Loucy (cell line): ENCODE measurements at regions not wholly inside any gene's neighbourhood (a gene's known extent, or its start where the extent isn't known, plus 50 kb on each side); places are given as distances from the start of the nearest gene placed in this dataset.

ENCODE experiments used
- H2AFZ ChIP-seq: fragments of 200-600 bp; sonication (generic); 2 replicates; pipeline ENCODE4 v1.6.0; 2016; ENCODE audit warnings: antibody characterized with exemption, mild to moderate bottlenecking, low read length, moderate library complexity
- H3F3A ChIP-seq: fragments of 200-600 bp; 2 replicates; pipeline ENCODE4 v1.6.0; 2016; ENCODE audit warnings: antibody characterized with exemption, low read depth, mild to moderate bottlenecking
- H3K27me3 ChIP-seq: fragments of 200-600 bp; sonication (generic); 2 replicates; pipeline ENCODE4 v1.6.1; 2014; ENCODE audit warnings: low read length, mild to moderate bottlenecking; ENCODE audit not compliant: insufficient read depth, poor library complexity, severe bottlenecking
- H3K36me3 ChIP-seq: fragments of 200-600 bp; sonication (generic); 2 replicates; pipeline ENCODE4 v1.6.1; 2016; ENCODE audit warnings: low read length; ENCODE audit not compliant: insufficient read depth
- H3K4me1 ChIP-seq: fragments of 200-600 bp; sonication (generic); 2 replicates; pipeline ENCODE4 v1.5.1; 2014; ENCODE audit warnings: low read length, mild to moderate bottlenecking; ENCODE audit not compliant: insufficient read depth, poor library complexity, severe bottlenecking
- H3K4me2 ChIP-seq: fragments of 200-600 bp; sonication (generic); 2 replicates; pipeline ENCODE4 v1.6.0; 2014; ENCODE audit warnings: antibody characterized with exemption, low read length, low read depth, mild to moderate bottlenecking; ENCODE audit not compliant: poor library complexity, severe bottlenecking
- H3K4me3 ChIP-seq: fragments of 200-600 bp; sonication (generic); 2 replicates; pipeline ENCODE4 v1.5.1; 2014; ENCODE audit warnings: low read length, mild to moderate bottlenecking, mixed read lengths; ENCODE audit not compliant: poor library complexity, severe bottlenecking
- H3K79me2 ChIP-seq: fragments of 200-600 bp; sonication (generic); 2 replicates; pipeline ENCODE4 v1.6.1; 2014; ENCODE audit warnings: low read length; ENCODE audit not compliant: insufficient read depth
- H3K9ac ChIP-seq: fragments of 200-600 bp; sonication (generic); 2 replicates; pipeline ENCODE4 v1.6.0; 2014; ENCODE audit warnings: mild to moderate bottlenecking, low read depth, low read length, moderate library complexity; ENCODE audit not compliant: poor library complexity, severe bottlenecking
- H3K9me2 ChIP-seq: fragments of 200-600 bp; sonication (generic); replicated peaks from 2 replicates; pipeline ENCODE4 v1.6.1; 2016; ENCODE audit warnings: low read depth, low read length, mixed read lengths
- H3K9me3 ChIP-seq: fragments of 200-600 bp; sonication (generic); 2 replicates; pipeline ENCODE4 v1.6.1; 2014; ENCODE audit warnings: mild to moderate bottlenecking, antibody characterized with exemption, low read length, low read depth; ENCODE audit not compliant: insufficient read depth
- H4K20me1 ChIP-seq: fragments of 200-600 bp; sonication (generic); 2 replicates; pipeline ENCODE4 v1.6.0; 2014; ENCODE audit warnings: antibody characterized with exemption, low read length, mild to moderate bottlenecking; ENCODE audit not compliant: insufficient read depth, poor library complexity, severe bottlenecking
- CTCF ChIP-seq: fragments of 200-600 bp; sonication (generic); conservative IDR thresholded peaks from 2 replicates; pipeline ENCODE4 v1.5.1; 2014; ENCODE audit warnings: mild to moderate bottlenecking, antibody characterized with exemption, low read length
- EZH2phosphoT487 ChIP-seq: fragments of 200-600 bp; IDR thresholded peaks from 2 replicates; pipeline ENCODE4 v1.6.1; 2018; ENCODE audit warnings: antibody characterized with exemption, mild to moderate bottlenecking, moderate library complexity, borderline replicate concordance

GRCh38 chr14:42027271-42027670, 420.6 kb downstream of the LRFN5 start:
- no peaks in the 10 kb centered on the region for H4K20me1 ChIP-seq
- TF ChIP-seq CTCF = no peak
- no peak for TF ChIP-seq EZH2phosphoT487
- H2AFZ ChIP-seq = no peak overlapping the region
- no peaks in the 10 kb centered on the region; the same call in 1 of the 2 replicates for H3K9me3 ChIP-seq
- H3K4me2 ChIP-seq = no peak overlapping the region
- H3K27me3 ChIP-seq = no peaks in the 10 kb centered on the region
- no peak overlapping the region for H3K9ac ChIP-seq
- H3K36me3 ChIP-seq = no peaks in the 10 kb centered on the region
- H3F3A ChIP-seq = no peaks in the 10 kb centered on the region
- H3K9me2 ChIP-seq = no peaks in the 10 kb centered on the region
- H3K79me2 ChIP-seq = no peaks in the 10 kb centered on the region
- no peak overlapping the region for H3K4me3 ChIP-seq
- H3K4me1 ChIP-seq = no peaks in the 10 kb centered on the region

GRCh38 chr14:42023452-42023851, 416.8 kb downstream of the LRFN5 start:
- Histone ChIP-seq H3K4me2 (no peak overlapping the region), H3F3A (no peaks in the 10 kb centered on the region), H3K36me3 (no peaks in the 10 kb centered on the region), H3K27me3 (no peaks in the 10 kb centered on the region), H3K9ac (no peak overlapping the region), H3K4me3 (no peak overlapping the region), H3K9me2 (no peaks in the 10 kb centered on the region), H3K4me1 (no peaks in the 10 kb centered on the region), H2AFZ (no peak overlapping the region), H3K79me2 (no peaks in the 10 kb centered on the region), H3K9me3 (no peaks in the 10 kb centered on the region; the same call in 1 of the 2 replicates), H4K20me1 (no peaks in the 10 kb centered on the region)
- TF ChIP-seq CTCF (no peak), EZH2phosphoT487 (no peak)

GRCh38 chr14:42014301-42014700, 407.6 kb downstream of the LRFN5 start:
- no peak overlapping the region for H2AFZ ChIP-seq
- H3F3A ChIP-seq = no peaks in the 10 kb centered on the region
- no peaks in the 10 kb centered on the region for H3K4me1 ChIP-seq
- H3K4me2 ChIP-seq = no peak overlapping the region
- H3K79me2 ChIP-seq = no peaks in the 10 kb centered on the region
- no peaks in the 10 kb centered on the region for H3K9me3 ChIP-seq
- no peaks in the 10 kb centered on the region for H3K9me2 ChIP-seq
- H3K36me3 ChIP-seq = no peaks in the 10 kb centered on the region
- H3K9ac ChIP-seq = no peak overlapping the region
- no peak overlapping the region for H3K4me3 ChIP-seq
- no peaks in the 10 kb centered on the region for H3K27me3 ChIP-seq
- H4K20me1 ChIP-seq = no peaks in the 10 kb centered on the region
- TF ChIP-seq EZH2phosphoT487 = no peak

GRCh38 chr14:42013559-42013958, 406.9 kb downstream of the LRFN5 start:
- no peaks in the 10 kb centered on the region for H3K27me3 ChIP-seq
- no peak overlapping the region for H3K9ac ChIP-seq
- H4K20me1 ChIP-seq = no peaks in the 10 kb centered on the region
- no peaks in the 10 kb centered on the region for H3K9me2 ChIP-seq
- TF ChIP-seq CTCF = no peak
- TF ChIP-seq EZH2phosphoT487 = no peak
- no peaks in the 10 kb centered on the region for H3K9me3 ChIP-seq
- H3F3A ChIP-seq = no peaks in the 10 kb centered on the region
- H3K4me1 ChIP-seq = no peaks in the 10 kb centered on the region
- no peak overlapping the region for H3K4me3 ChIP-seq
- no peaks in the 10 kb centered on the region for H3K36me3 ChIP-seq
- H3K79me2 ChIP-seq = no peaks in the 10 kb centered on the region
- H2AFZ ChIP-seq = no peak overlapping the region
- no peak overlapping the region for H3K4me2 ChIP-seq
